ENCODE measurements at regions not wholly inside any gene's neighbourhood (a gene's known extent, or its start where the extent isn't known, plus 50 kb on each side); places are given as distances from the start of the nearest gene placed in this dataset.

DNA sequence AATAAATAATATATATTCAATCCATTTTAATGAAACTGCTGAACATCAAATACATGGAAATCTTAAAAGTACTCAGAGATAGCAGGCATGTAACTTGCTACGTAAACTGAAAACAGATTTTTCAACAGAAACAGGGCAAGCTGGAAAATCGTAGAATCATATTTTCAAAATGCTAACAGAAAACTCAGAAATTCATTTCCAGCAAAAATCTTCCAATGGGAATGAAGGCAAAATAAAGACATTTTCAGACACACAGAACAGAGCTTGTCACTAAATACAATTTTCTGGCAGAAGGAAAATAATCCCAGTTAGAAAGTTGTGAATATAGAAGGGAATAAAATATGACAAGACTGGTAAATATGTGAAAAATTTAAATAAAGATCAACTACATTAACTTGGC, 419.9 kb upstream of the ZFP42 start:
- Histone ChIP-seq H3K4me2 (ENCODE audit: insufficient read depth, insufficient read length, low read length) (no peak overlapping the region), H4K8ac (replicated peaks; ENCODE audit: insufficient read length, low read depth, low read length) (no peak overlapping the region), H4K91ac (ENCODE audit: insufficient read length, low read depth, low read length) (no peak overlapping the region), H2BK120ac (ENCODE audit: low read depth, low read length, poor library complexity, severe bottlenecking) (no peak overlapping the region), H2BK15ac (ENCODE audit: low read depth, low read length) (no peak overlapping the region), H2BK12ac (ENCODE audit: insufficient read length, low read depth, low read length) (no peak overlapping the region), H3K14ac (ENCODE audit: insufficient read depth, low read length) (no peak overlapping the region), H3K4me1 (ENCODE audit: insufficient read depth, low read length) (no peaks in the 10 kb centered on the region), H3K79me1 (ENCODE audit: insufficient read depth, low read depth, low read length, poor library complexity, severe bottlenecking) (no peaks in the 10 kb centered on the region), H3K27ac (ENCODE audit: insufficient read length, low read depth, low read length) (no peak overlapping the region), H4K20me1 (ENCODE audit: control insufficient read depth, insufficient read depth, insufficient read length) (no peaks in the 10 kb centered on the region), H2AFZ (ENCODE audit: low read length) (no peak overlapping the region), H3K9me3 (ENCODE audit: control insufficient read depth, low read depth, low read length) (no peaks in the 10 kb centered on the region), H3K23me2 (ENCODE audit: insufficient read length, low read depth, low read length, poor library complexity, severe bottlenecking) (no peaks in the 10 kb centered on the region), H3K79me2 (ENCODE audit: insufficient read depth, low read length) (0 out of 2 replicates have a peak, but pooled peaks cover 2% of the 10 kb centered on the region), H3K4ac (ENCODE audit: low read depth, low read length) (no peak overlapping the region), H3K23ac (ENCODE audit: insufficient read length, low read depth, low read length) (no peak overlapping the region), H3K18ac (ENCODE audit: insufficient read length, low read depth, low read length) (no peak overlapping the region), H3K27me3 (ENCODE audit: insufficient read depth, low read length) (no peaks in the 10 kb centered on the region), H3K9ac (ENCODE audit: extremely low read depth, insufficient read length, low read length) (no peak overlapping the region), H4K5ac (ENCODE audit: insufficient read length, low read depth, low read length) (no peak overlapping the region), H2AK5ac (ENCODE audit: insufficient read length, low read length) (no peak overlapping the region), H2BK5ac (ENCODE audit: insufficient read length, low read length) (no peak overlapping the region), H2BK20ac (ENCODE audit: low read depth, low read length, poor library complexity, severe bottlenecking) (no peak overlapping the region), H3K56ac (ENCODE audit: insufficient read length, low read depth, low read length) (no peak overlapping the region), H3T11ph (ENCODE audit: low read length) (no peak overlapping the region)
- Mint-ChIP-seq H3K4me1 (no peaks in the 10 kb centered on the region), H3K9me3 (no peaks in the 10 kb centered on the region), H3K36me3 (ENCODE audit: insufficient read depth in 1 of 3, low read depth in 3 of 3) (no peaks in the 10 kb centered on the region), H3K4me3 (no peak overlapping the region), H3K27ac (no peak overlapping the region), H3K27me3 (ENCODE audit: low read depth) (no peaks in the 10 kb centered on the region)
- no CpG with 5 or more reads among the region's 2 CpGs for WGBS (ENCODE audit: extremely low coverage, insufficient read length, low lambda C conversion rate)
- no peak for TF ChIP-seq CTCF (conservative IDR thresholded peaks at IDR 0.05)
- DNase-seq = no peak
